GM18498 (cell line): ENCODE measurements at regions not wholly inside any gene's neighbourhood (a gene's known extent, or its start where the extent isn't known, plus 50 kb on each side); places are given as distances from the start of the nearest gene placed in this dataset.

Experiments
- ATAC-seq: cut with Tn5 transposase; IDR thresholded peaks from one replicate; pipeline ENCODE4 v1.9.1; 2021; ENCODE audit warnings: mild to moderate bottlenecking, moderate library complexity; ENCODE audit not compliant: unreplicated experiment

DNA sequence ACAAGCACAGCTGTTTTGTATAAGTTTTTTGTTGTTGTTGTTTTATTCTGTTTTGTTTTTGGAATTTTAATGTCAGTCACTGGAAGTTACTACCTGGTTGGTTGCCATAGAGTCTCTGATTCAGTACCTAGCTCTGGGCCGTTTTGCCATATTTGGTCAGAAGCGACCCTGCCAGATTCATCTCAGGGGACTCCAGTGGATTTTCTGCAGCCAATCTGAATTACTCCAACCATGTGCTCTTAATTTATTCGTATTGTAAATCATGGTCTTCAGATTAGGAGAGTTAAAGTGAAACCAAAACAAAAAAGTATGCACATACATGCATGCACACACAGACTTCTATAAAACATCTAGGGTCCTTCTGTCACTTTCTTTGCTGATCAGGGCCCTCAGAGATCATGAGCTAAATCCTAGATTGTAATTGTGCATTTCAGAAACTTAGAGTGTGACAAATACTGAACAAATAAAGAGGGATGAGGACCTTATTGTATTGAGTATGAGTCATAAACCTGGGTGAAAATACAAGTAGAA, 317.4 kb upstream of the UBE2E3 start:
- ATAC-seq = no peak

DNA sequence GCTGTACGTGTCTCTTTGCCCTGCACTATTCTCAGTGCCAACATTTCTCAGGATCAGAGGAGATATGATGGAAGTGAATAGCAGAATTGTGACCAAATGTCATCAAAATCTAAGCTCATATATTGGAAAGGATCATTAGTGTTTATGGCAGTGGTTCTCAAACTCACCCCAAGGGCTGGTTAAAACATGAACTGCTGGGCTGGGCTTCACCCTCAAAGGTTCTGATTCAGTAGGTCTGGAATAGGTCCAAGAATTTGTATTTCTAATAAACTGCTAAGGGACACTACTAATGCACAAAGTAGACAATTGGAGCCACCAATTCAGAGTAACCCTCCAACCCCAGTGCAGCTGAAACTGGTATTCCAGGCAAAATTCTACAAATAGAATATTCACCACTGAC, 317.9 kb upstream of the UBE2E3 start:
- no peak for ATAC-seq

DNA sequence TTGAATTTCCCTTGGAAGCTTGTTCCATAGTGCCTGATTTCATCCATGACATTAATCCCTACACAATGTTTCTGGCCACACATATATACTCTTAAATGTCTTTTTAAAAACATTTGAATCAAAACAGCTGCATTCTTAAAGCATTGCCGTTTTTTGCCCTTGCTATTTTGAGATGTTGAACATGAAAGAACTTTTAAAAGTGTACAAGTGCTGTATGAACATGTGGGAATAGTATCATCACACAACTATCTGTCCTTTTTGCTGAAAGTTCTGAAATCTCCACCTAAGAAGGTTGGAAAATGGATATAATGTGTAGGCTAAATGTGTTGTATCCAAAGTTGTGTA, 318.7 kb upstream of the UBE2E3 start:
- ATAC-seq = no peak

DNA sequence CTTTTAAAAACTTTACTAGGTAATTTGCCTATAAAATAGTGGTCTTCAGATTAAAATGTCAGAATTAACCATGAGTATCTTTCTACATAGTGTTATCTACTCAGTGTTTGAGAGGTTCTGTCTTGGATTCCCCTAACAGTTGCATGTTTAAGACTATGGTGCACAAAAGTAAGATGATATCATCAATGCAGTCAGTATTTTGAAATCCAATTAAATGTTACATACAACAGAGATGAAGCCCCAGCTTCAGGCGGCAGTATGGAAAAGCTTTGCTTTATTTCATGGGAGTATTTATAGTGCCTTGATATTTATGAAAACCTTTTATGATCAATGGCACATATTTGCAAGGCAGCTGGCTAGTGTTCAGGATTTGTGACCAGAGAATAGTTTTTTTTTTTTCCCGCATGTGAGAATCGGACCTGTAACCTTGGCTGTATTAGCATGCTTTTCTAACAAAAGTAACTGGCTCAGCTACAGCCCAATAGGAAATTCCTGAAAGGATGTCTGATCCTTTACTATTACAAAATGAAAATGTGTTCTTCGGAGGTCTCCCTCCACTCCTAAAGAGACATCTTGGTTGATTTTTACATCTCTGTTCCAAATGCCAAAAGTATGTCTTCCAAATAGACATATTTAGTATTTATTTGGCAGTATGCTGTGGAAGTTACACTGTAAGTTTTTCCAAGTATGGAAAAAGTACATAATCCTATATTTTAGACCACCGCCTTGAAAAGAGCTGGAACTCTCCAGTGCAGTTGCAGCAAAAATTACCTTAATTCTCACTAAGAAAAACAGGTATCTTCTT, 319.3 kb upstream of the UBE2E3 start:
- no peak for ATAC-seq

DNA sequence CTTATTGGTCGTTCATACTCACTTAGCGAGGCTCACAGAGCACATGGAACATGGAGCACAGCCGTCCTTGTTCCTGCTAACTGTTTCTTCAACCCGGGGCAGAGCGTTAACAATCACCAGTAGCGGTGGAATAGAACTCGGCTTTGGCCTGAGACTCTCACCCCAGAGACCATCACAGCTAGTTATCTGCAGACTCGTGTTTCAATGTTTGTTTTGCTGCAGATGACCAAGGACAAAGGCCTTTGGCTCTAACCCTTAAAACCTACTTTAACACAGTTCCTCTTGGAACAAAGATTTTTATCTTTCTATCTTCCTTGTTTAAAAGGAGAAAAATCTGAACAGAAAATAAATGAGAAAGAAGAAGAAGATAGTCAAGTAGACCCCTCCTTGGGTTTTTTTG, 320.2 kb upstream of the UBE2E3 start:
- no peak for ATAC-seq

DNA sequence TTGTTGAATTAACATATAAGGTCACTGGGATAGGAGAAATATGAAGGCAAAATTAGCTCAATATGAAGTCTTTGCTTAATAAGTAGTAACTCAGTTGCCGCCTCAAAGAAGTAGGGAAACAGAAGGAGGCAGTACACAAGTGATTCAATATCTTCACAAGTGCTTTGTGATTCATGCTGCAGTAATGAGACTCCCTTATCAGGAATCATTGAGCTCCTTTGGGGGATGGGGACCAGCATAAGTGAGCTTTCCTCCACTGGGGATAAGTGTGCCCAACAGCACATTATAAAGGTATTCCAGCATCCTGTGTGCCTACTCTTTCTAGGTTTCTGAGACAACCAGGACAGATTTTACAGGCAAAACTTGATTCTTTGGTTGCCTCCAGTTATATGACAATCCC, 323.4 kb upstream of the UBE2E3 start:
- no peak for ATAC-seq

DNA sequence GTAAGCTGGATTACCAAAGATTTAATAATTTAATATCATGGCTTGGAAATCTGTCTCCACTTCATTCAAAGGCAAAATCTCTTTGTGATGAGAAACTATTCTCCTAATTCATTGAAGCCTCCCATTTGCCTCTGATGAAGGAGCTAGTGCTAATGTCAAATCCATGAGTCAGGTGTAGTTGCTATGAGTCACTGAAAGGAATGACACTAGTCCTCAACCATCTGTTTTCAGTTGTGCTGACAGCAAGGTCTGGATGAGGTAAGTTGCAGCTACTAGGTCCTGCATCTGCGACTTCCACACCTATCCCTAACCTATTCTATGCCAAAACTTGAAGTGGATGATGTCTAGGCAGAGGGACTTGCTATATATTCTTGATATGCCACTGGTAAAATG, 324.0 kb upstream of the UBE2E3 start:
- no peak for ATAC-seq

DNA sequence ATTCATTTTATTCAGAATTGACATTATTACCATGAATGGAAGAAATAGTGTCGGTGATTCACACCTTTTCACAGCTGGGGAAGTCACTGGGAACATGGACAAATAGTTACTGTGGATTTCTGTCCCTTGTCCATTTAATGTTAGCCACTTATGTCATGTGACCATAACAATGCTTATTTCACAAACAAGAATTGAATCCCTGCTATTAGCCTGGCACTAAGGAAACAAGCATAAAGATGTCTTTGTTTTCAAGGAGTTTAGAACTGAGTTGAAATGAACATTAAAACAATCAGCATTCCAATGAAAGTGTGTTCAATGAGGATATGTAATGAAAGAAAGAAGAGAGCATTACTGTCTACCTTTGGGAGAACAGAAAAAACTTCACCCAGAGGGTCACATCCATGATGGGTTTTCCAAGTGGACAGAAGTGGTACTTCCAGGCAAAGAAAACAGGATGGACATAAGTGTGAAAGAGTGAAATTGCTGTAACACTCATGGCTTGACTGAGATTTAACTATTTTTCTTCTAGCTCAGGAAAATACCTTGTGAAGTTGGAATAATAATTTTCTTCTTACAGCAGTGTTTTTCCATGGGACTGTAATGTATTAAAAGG, 324.5 kb upstream of the UBE2E3 start:
- no peak for ATAC-seq

DNA sequence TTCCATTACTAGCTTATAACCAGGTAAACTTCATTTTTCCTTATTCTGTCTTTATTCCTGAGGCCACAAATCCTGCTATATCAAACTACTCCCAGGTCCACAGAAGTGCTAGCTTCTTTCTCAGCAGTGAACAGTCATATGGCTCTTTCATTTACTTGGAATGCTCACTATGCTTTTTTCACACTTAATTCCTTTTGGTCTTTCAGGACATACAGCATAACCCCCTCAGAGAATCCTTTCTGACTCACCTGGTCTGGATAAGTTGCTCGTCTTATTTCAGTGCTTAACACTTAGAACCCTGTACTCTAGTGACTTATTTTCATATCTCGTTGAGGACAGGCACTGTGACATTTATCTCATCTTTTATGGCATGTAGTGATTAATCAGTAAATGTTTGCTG, 325.0 kb upstream of the UBE2E3 start:
- no peak for ATAC-seq

DNA sequence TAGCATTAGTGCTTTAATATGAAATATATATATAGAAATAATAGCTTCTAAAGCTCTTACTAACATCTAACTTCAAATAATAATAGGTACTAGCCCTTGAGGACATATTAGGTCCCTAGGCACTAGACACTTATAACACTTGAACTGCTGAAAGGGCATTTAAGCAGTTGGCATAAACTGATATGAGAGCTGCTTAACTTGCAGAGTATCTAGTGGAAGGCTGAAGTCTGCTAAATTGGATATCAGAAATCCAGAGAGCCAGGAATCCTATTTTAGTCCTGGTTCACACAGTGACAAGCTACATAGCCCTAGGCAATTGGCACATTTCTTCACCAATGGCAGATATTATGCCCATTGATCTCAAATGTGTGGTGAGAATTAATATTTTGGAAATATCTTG, 326.9 kb upstream of the UBE2E3 start:
- ATAC-seq = no peak

DNA sequence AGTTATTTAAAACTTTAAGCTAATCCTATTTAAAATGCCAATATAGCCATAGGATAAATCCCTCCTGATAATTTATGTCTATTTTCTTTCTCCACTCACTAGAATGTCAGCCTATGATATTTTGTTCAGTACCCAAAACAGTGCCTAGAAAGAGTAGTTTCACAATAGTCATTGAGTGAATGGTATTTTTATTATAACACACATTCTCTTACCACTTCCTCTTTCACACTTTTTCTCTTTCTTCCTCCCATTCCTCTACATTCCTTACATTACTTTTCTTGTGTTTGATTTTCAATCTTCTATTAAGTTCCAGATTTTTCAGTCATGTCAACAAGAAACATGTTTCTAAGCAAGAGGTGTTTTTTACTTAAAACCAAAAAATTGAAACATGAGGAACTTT, 327.6 kb upstream of the UBE2E3 start:
- no peak for ATAC-seq

DNA sequence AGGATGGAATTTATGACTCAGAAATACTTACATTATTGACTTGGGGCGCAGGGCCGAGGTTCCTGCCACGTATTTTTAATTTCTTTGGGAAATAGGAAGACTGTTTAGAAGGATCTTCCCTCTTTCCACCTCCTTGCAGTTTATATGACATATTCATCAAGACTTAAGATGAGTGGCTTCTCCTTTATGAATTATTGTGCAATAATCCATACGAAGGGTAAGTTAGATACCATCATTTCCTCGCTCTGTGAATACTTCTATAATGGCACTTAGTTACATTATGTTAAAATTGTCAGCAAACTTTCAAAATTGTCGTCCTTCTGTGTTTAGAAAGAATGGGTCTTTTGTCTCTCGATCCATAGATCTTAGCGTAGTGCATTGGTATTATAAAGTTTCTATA, 328.8 kb upstream of the UBE2E3 start:
- no peak for ATAC-seq

DNA sequence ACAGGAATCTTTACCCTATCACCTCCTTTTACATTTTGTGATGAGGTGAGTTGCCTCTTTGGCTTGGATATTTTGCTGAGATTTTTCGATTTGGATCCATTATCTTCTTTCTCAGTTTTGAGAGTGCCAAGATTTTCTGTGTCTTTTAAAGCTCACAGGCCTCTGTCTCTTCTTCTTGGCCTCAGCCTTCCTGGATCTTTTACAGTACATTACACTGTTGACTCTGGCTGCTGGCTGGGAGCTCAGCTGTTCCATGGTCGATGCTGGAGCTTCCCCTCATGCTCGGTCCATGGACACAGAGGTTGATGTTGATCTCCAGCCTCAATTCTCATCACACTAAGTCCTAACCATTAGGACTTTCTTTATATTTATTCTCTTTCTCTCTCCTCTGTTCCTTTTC, 332.8 kb upstream of the UBE2E3 start:
- ATAC-seq = no peak

DNA sequence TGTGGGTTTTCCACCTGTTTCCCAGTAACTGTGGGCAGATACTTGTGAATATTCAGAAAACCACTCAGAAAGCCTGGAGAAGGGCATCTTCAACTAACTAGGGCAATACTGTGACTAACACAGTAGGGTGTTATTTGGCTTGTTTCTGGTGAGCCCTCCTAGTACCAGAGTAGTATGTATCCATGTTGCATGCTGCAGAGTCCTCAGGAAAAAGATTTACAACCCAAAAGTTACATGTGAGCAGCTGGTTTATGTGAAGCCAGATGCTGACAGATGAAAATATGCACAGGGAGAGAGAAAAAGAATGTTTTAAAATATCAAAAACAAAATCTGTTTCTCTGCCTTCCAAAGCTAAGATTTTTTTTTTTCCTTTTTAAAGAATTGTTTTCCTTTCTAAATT, 333.2 kb upstream of the UBE2E3 start:
- no peak for ATAC-seq

DNA sequence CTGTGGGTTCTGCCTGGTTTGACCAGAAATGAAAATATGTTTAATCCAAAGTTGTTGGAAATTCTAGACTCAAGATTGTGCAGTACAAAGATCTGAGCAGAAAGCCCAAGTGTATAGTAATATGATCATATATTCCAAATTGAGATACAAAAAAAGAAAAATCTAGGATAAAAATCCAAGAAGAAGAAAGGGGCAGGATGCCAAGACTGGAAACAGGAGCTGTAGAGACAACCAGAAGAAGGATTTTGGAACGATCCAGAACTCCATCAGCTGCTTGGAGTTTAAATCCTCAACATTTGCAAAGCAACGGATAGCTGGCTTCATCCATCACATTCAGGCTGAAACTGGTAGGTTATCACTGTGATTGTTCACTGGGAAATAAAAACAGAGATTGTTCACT, 333.6 kb upstream of the UBE2E3 start:
- ATAC-seq = no peak

DNA sequence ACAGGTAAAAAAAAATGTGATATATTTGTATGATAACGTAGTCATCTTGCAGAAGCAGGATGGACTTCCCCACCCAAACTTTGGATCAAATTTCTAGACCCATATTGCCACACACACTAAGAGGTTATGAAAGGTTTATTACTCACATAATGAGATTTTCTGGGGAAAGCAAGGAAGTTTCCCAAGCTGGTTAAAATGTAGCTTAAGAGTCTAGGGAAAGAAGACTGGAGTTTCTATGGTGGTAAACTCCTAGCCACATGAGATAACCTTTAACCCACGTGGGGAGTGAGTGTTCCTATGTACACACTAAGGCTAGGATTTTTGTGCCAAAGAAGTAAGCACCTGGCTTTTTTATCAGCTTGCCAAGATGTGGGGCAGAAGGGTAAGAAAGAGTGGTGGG, 335.7 kb upstream of the UBE2E3 start:
- no peak for ATAC-seq

DNA sequence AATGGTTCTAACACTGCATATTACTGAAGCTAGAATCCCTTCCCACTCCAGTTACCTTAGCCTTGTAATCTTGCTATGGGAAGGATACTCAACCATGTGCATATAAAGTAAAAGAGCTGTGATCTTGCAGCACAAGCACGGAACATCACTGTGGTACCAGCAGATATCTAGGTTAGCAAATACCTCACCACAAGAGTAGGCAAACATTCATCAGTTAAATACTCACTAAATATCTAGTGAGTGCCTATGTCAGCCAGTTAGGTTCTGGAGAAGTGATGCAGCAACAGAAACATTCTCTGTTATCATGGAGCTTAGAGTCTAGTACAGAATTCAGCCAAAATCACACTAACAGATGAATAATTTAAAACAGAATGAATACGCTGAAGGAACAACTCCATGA, 349.6 kb upstream of the UBE2E3 start:
- ATAC-seq = no peak

DNA sequence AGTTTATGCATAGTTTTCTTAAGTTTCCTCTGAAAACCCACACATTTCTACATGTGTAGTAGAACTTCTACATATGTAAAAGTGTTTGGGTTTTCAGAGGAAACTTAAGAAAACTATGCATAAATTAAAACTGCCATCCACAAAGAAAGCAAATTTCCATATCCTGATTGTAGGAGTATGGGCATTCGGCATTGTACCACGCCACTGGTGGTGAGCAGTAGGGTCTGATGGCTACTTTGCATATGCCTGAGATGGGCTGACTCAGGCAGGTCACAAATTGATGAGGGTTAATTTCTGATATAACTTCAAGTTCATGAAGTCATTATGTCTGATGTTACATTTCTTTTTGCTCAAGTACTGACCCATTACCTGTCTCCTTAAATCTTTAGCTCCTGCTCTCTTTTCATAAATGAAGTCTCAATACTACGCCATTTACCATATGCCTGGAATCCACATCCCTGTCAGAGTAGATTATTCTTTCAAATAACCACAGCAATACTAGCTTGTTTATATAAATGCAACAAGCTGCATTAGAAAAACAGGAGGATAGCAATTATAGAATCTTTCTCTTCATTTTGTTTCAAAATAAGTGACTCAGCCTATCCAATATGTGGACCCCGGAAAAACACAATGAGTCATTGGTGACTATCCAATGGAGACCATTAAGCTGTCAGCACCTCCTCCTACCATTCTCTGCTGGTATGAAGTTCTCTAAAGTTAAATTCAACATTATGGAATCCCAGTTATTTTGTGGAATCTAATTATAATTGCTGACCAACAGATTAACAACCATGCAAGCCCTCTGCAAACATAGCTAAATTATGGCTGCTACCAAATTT, 355.2 kb upstream of the UBE2E3 start:
- ATAC-seq = no peak

DNA sequence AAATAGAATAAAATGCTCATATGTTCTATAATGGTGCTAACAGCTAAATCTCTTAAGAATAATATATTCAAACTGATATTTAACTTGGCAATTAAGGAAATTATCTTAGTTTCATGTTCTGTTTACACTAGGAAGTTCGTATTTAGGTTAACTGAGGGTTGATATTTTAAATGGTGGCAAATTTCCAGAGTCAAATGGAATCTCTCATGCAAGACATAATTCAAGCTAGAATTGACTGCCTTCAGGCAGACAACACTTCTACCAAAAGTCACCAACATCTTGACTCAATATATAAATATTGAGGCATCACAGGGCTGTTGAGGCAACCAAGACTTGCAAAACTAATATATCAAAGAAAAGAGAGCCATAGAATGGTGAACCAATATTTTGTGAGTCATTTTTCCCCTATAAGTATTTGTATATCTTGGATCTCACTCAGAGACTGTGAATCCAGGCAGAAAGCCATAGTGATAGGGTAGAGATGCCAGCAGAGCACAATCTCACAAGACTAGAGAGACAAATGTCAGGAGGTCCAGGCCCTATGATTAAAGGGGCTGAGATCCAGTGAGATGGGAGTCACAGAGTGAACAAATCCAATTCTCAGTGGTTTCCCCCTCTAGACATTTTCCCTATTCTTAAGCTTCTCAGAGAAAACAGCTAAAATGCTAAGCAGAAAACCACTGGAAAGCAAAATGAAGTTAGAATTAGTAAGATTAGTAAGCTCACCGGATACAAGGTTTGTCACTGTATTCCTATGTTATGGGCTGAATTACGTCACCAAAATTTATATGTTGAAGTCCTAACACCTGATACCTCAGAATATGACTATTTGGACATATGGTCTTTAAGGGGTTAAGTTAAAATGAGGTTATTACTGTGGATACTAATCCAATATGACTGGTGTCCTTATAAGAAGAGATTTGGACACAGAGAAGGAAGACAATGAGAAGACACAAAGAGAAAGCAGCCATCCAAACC, 358.2 kb upstream of the UBE2E3 start:
- no peak for ATAC-seq

DNA sequence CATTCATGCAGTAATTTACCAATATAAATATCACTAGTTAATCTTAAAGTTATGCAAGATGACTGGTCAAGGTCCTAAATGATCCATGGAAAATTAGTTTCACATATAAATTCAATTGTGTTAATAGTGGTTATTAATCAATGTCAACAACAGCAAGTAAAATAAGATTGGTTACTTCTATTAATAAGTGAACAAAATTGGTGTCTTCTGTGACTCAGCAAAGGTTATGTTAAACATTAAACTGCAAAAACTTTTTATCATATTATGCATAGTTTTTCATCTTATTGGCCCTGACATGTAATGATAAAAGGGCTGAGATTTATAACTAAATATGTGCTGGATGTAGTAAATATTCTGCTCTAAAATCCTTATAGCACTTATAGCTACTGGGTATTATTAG, 359.0 kb upstream of the UBE2E3 start:
- ATAC-seq = no peak

DNA sequence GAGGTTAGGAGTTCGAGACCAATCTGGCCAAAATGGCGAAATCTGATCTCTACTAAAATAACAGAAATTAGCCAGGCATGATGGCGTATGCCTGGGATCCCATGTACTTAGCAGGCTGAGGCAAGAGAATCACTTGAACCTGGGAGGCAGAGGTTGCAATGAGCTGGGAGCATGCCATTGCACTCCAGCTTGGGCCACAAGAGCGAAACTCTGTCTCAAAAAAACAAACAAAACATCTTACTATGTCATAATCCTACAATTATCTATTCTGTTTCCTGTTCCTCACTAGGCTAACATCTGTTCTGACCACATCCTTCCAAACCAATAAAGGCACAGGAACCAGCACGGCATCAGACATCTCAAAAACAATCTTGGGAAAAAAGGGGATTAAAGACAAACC, 361.8 kb upstream of the UBE2E3 start:
- no peak for ATAC-seq
